ENCODE measurements at regions not wholly inside any gene's neighbourhood (a gene's known extent, or its start where the extent isn't known, plus 50 kb on each side); places are given as distances from the start of the nearest gene placed in this dataset.

GRCh38 chr4:131540256-131540655 is 1608.8 kb upstream of the PCDH10 start:
- H3K9me3 ChIP-seq = no peaks in the 10 kb centered on the region
- H3K27ac ChIP-seq (replicated peaks in 1 of 4) = no peak overlapping the region
- H3K4me1 ChIP-seq = no peaks in the 10 kb centered on the region
- WGBS = 95% methylated on average over 3 of the region's 3 CpGs
- H3K36me3 ChIP-seq = no peaks in the 10 kb centered on the region
- intact Hi-C loops (cut with DNase I) = no loop called here
- TF ChIP-seq EP300 (IDR thresholded peaks at IDR 0.05) (no peak), POLR2A (IDR thresholded peaks at IDR 0.05; ENCODE audit: low read depth) (no peak), CTCF (IDR thresholded peaks at IDR 0.05) (no peak), POLR2AphosphoS5 (IDR thresholded peaks at IDR 0.05) (no peak)
- no peak for DNase-seq (ENCODE audit: extremely low spot score)
- H3K4me3 ChIP-seq = no peak overlapping the region
- H3K27me3 ChIP-seq = no peaks in the 10 kb centered on the region

GRCh38 chr4:131547506-131547981 is 1601.5 kb upstream of the PCDH10 start:
- Histone ChIP-seq H3K4me1 (no peaks in the 10 kb centered on the region), H3K36me3 (no peaks in the 10 kb centered on the region), H3K9me3 (no peaks in the 10 kb centered on the region), H3K4me3 (no peak overlapping the region), H3K27me3 (no peaks in the 10 kb centered on the region), H3K27ac (replicated peaks in 1 of 4) (no peak overlapping the region)
- DNase-seq (ENCODE audit: extremely low spot score) = no peak
- WGBS = 89% methylated on average over 7 of the region's 7 CpGs
- intact Hi-C loops (cut with DNase I) = no loop called here
- TF ChIP-seq POLR2AphosphoS5 (IDR thresholded peaks at IDR 0.05) (no peak), CTCF (IDR thresholded peaks at IDR 0.05) (no peak), EP300 (IDR thresholded peaks at IDR 0.05) (no peak), POLR2A (IDR thresholded peaks at IDR 0.05; ENCODE audit: low read depth) (no peak)

- no peaks in the 10 kb centered on the region for H3K4me1 ChIP-seq
These were observed 1597.8 kb upstream of the PCDH10 start for GRCh38 chr4:131551306-131551705.

GRCh38 chr4:131566026-131566425 is 1583.1 kb upstream of the PCDH10 start:
- Histone ChIP-seq H3K9me3 (no peaks in the 10 kb centered on the region), H3K27ac (replicated peaks in 1 of 4) (no peak overlapping the region), H3K36me3 (no peaks in the 10 kb centered on the region), H3K27me3 (no peaks in the 10 kb centered on the region), H3K4me3 (no peak overlapping the region), H3K4me1 (no peaks in the 10 kb centered on the region)
- WGBS = 58% methylated on average over 1 of the region's 1 CpG
- intact Hi-C loops (cut with DNase I) = no loop called here
- TF ChIP-seq EP300 (IDR thresholded peaks at IDR 0.05) = no peak
- no peak for DNase-seq (ENCODE audit: extremely low spot score)

More at GRCh38 chr4:131551306-131551705, 1597.8 kb upstream of the PCDH10 start:
- H3K27me3 ChIP-seq = no peaks in the 10 kb centered on the region
- DNase-seq (ENCODE audit: extremely low spot score) = no peak
- H3K9me3 ChIP-seq = no peaks in the 10 kb centered on the region
- 90% methylated on average over 1 of the region's 1 CpG for WGBS
- H3K36me3 ChIP-seq = no peaks in the 10 kb centered on the region
- H3K27ac ChIP-seq (replicated peaks in 1 of 4) = no peak overlapping the region
- H3K4me3 ChIP-seq = no peak overlapping the region
- intact Hi-C loops (cut with DNase I) = no loop called here
- TF ChIP-seq EP300 (IDR thresholded peaks at IDR 0.05) (no peak), CTCF (IDR thresholded peaks at IDR 0.05) (no peak), POLR2A (IDR thresholded peaks at IDR 0.05; ENCODE audit: low read depth) (no peak), POLR2AphosphoS5 (IDR thresholded peaks at IDR 0.05) (no peak)

- no peaks in the 10 kb centered on the region for H3K36me3 ChIP-seq
- no peaks in the 10 kb centered on the region for H3K4me1 ChIP-seq
- intact Hi-C loops (cut with DNase I) = no loop called here
- no peak overlapping the region for H3K27ac ChIP-seq (replicated peaks in 1 of 4)
- no peaks in the 10 kb centered on the region for H3K9me3 ChIP-seq
- H3K27me3 ChIP-seq = no peaks in the 10 kb centered on the region
- 81% methylated on average over 5 of the region's 5 CpGs for WGBS
- no peak overlapping the region for H3K4me3 ChIP-seq
- no peak for TF ChIP-seq POLR2AphosphoS5 (IDR thresholded peaks at IDR 0.05)
- no peak for TF ChIP-seq POLR2A (IDR thresholded peaks at IDR 0.05; ENCODE audit: low read depth)
- no peak for TF ChIP-seq CTCF (IDR thresholded peaks at IDR 0.05)
- TF ChIP-seq EP300 (IDR thresholded peaks at IDR 0.05) = no peak
- DNase-seq (ENCODE audit: extremely low spot score) = no peak
These were observed 1564.5 kb upstream of the PCDH10 start for GRCh38 chr4:131584587-131584986.
